OCI-LY1 (cell line): ENCODE measurements at regions not wholly inside any gene's neighbourhood (a gene's known extent, or its start where the extent isn't known, plus 50 kb on each side); places are given as distances from the start of the nearest gene placed in this dataset.

Experiments used
- EZH2 ChIP-seq: fragments of 200-600 bp; sonication (generic), shearing (Covaris generic); IDR thresholded peaks from 2 replicates; pipeline ENCODE4 v1.8.0; 2017; ENCODE audit warnings: borderline replicate concordance, mixed run types, mild to moderate bottlenecking, antibody characterized with exemption, low read length, moderate library complexity, mixed read lengths
- TF ChIP-seq, protein P1 (sequence below): fragments of 200-600 bp; sonication (generic), shearing (Covaris generic); IDR thresholded peaks from 2 replicates; pipeline ENCODE4 v1.5.1; 2017; ENCODE audit warnings: mild to moderate bottlenecking, antibody characterized with exemption, low read length, moderate library complexity, mixed read lengths

DNA sequence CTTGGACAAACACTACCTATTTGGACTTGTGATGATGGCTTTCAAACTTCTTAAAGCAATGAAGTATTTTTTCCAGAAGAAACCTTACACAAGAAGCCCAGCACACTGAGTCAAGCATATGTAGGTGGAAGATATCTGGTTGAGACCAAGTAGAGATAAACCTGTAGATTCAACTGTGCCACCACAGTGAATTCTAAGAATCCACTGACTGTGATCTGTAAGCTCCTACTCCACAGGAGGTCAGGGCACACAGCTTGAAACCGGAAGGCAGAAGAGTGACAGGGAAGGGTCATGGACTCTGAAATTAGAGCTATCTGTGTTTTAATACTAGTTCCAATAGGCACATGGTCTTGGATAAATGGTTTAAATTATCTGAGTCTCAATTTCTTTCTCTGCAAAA, 404.5 kb downstream of the ETS1 start:
- TF ChIP-seq, protein P1, sequence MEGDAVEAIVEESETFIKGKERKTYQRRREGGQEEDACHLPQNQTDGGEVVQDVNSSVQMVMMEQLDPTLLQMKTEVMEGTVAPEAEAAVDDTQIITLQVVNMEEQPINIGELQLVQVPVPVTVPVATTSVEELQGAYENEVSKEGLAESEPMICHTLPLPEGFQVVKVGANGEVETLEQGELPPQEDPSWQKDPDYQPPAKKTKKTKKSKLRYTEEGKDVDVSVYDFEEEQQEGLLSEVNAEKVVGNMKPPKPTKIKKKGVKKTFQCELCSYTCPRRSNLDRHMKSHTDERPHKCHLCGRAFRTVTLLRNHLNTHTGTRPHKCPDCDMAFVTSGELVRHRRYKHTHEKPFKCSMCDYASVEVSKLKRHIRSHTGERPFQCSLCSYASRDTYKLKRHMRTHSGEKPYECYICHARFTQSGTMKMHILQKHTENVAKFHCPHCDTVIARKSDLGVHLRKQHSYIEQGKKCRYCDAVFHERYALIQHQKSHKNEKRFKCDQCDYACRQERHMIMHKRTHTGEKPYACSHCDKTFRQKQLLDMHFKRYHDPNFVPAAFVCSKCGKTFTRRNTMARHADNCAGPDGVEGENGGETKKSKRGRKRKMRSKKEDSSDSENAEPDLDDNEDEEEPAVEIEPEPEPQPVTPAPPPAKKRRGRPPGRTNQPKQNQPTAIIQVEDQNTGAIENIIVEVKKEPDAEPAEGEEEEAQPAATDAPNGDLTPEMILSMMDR: no peak
- TF ChIP-seq EZH2: no peak
